Ascending aorta (tissue), 2 donors: ENCODE measurements at regions not wholly inside any gene's neighbourhood (a gene's known extent, or its start where the extent isn't known, plus 50 kb on each side); places are given as distances from the start of the nearest gene placed in this dataset.

Experiments used
- DNase-seq, 2 donors: peaks; one replicate each; pipeline ENCODE4 v3.0.0-alpha.2; 2019; ENCODE audit warnings: low spot score in 2 of 2
- H3K27ac ChIP-seq, 2 donors: fragments of 200-600 bp; sonication (generic); one replicate each; pipeline ENCODE4 v1.5.1; 2016 to 2017; ENCODE audit warnings: mild to moderate bottlenecking in 1 of 2
- H3K27me3 ChIP-seq: fragments of 200-600 bp; sonication (generic); one replicate; pipeline ENCODE4 v1.5.1; 2017
- H3K36me3 ChIP-seq, 2 donors: fragments of 200-600 bp; sonication (generic); one replicate each; pipeline ENCODE4 v1.5.1; 2016
- H3K4me1 ChIP-seq, 2 donors: fragments of 200-600 bp; sonication (generic); one replicate each; pipeline ENCODE4 v1.5.1; 2016 to 2017; ENCODE audit warnings: mild to moderate bottlenecking in 1 of 2
- H3K4me3 ChIP-seq, 2 donors: fragments of 200-600 bp; sonication (generic); one replicate each; pipeline ENCODE4 v1.5.1; 2016 to 2017; ENCODE audit warnings: mild to moderate bottlenecking in 1 of 2
- H3K9me3 ChIP-seq, 2 donors: fragments of 200-600 bp; sonication (generic); one replicate each; pipeline ENCODE4 v1.5.1; 2016
- CTCF ChIP-seq, 3 experiments: fragments of 200-600 bp in 2 of 3; fragments of 450-650 bp in 1 of 3; sonication (generic) in 2 of 3; IDR thresholded peaks; one replicate each; pipeline ENCODE4 v1.5.1; 2016 to 2019; ENCODE audit warnings: antibody characterized with exemption in 3 of 3, mild to moderate bottlenecking in 1 of 3, moderate library complexity in 1 of 3
- intact Hi-C: fragments of 100-400 bp; cut with DNase I; formaldehyde crosslinking; loops from one replicate; pipeline ENCODE4 v1.15.1; 2023

- intact Hi-C loops: no loop called here
- Histone ChIP-seq H3K4me1 (no peaks in the 10 kb centered on the region), H3K4me3 (no peak overlapping the region)
Observed at GRCh38 chr17:72439893-72440502, 319.2 kb downstream of the SOX9 start.

DNA sequence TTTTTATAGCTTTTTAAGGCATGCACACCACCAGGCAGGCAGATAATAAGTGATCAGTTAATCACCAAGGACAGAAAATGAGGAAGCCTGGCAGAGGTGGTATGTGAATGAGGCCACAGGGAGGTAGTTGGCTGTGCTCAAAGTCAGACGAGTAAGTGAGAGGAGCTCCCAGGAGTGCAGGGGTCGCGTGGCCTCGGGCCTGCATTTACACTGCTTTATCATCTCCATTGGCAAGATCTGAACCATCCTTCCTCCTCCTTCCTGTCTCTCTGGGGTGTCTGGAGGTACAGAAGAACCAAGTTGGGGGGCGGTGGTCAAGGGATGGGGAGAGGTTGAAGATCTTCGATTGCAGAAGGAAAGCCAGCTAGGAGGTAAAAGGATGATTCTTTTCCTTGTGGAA, 320.1 kb downstream of the SOX9 start:
- H3K9me3 ChIP-seq: no peaks in the 10 kb centered on the region
- intact Hi-C loops: no loop called here
- no peaks in the 10 kb centered on the region for H3K36me3 ChIP-seq
- H3K4me3 ChIP-seq: no peak overlapping the region
- no peaks in the 10 kb centered on the region for H3K27me3 ChIP-seq
- no peaks in the 10 kb centered on the region for H3K4me1 ChIP-seq
- H3K27ac ChIP-seq: no peak overlapping the region
- no peak for TF ChIP-seq CTCF (IDR thresholded peaks at IDR 0.05)
- DNase-seq: no peak

More at GRCh38 chr17:72439893-72440502, 319.2 kb downstream of the SOX9 start:
- no peaks in the 10 kb centered on the region for H3K27me3 ChIP-seq
- no peak for DNase-seq
- no peak for TF ChIP-seq CTCF (IDR thresholded peaks at IDR 0.05)
- H3K27ac ChIP-seq: no peak overlapping the region
- no peaks in the 10 kb centered on the region for H3K36me3 ChIP-seq
- H3K9me3 ChIP-seq: no peaks in the 10 kb centered on the region

DNA sequence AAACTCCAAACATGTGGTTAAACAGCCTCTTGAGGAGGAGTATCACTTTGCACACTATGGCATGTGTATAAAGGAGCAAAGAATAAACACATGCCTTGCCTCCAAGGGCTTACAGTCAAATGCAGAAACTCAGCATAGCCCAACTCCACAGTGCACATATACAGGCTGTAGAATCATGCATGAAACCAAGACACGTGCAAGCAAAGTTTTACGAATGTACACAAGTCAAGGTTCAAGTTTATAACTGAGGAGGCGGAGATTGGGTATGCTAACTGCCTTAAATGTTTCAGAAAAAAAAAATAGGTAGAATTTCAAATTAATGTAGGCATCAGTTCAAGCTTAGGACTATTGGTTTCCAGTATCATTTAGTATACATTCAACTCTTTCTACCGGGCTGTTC, 321.1 kb downstream of the SOX9 start:
- intact Hi-C loops: no loop called here
- TF ChIP-seq CTCF (IDR thresholded peaks at IDR 0.05): no peak
- no peak for DNase-seq

GRCh38 chr17:72444517-72445054, 323.8 kb downstream of the SOX9 start:
- Histone ChIP-seq H3K27ac (no peak overlapping the region), H3K27me3 (no peaks in the 10 kb centered on the region), H3K4me3 (no peak overlapping the region), H3K4me1 (no peaks in the 10 kb centered on the region), H3K36me3 (no peaks in the 10 kb centered on the region), H3K9me3 (no peaks in the 10 kb centered on the region)
- no peak for TF ChIP-seq CTCF (IDR thresholded peaks at IDR 0.05)
- intact Hi-C loops: no loop called here
- DNase-seq: no peak

More for the DNA sequence above, 321.1 kb downstream of the SOX9 start:
- H3K9me3 ChIP-seq: no peaks in the 10 kb centered on the region
- no peaks in the 10 kb centered on the region for H3K27me3 ChIP-seq
- H3K4me3 ChIP-seq: no peak overlapping the region
- H3K4me1 ChIP-seq: no peaks in the 10 kb centered on the region
- no peak overlapping the region for H3K27ac ChIP-seq
- H3K36me3 ChIP-seq: no peaks in the 10 kb centered on the region

DNA sequence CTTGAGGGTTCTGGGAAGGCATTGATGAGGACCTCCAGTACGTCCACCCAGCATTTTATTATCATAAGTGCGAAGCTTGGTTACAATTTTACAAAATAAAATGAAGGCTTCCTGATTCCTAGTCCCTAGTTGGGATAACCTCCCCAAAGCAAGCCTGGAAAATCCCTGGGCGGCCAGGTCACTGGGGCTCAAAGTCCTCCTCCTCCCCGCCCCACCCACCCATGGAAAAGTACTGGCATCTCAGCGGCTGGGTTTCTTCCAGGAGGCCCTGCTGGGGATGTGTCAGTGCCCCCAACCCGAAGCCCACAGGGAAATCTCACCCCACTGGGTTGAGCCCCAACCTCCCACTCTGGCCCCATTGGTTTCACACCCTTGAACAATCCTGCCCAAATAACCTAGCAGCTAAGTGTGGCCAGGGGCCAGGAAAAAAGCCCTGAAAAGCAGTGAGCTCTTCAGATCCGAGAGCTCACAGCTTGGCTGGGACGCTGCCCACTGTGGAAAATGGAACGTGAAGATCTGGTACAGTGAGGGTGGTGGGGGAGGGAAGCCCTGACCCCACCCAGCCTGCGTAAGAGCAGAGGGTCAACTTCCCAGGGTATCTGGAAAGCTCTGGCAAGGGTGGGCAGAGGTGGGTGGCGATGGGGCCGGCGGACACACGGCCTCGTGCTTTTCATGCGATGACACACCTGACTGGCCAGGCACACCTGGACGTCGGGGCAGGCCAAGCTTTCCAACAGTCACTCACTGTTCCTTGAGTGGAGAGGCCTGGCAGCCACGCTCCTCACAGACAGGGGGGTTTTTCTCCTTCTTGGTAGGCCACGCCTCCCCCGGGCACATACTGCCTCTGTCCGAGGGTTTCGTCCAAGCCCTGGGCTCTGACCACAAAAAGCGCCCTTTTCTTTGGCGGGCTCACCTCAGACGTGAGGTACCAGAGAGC, 324.5 kb downstream of the SOX9 start:
- H3K27ac ChIP-seq: no peak overlapping the region
- intact Hi-C loops: no loop called here

More for the DNA sequence above, 324.5 kb downstream of the SOX9 start:
- Histone ChIP-seq H3K36me3 (no peaks in the 10 kb centered on the region), H3K4me1 (no peaks in the 10 kb centered on the region), H3K9me3 (no peaks in the 10 kb centered on the region), H3K27me3 (no peaks in the 10 kb centered on the region), H3K4me3 (no peak overlapping the region)
- no peak for TF ChIP-seq CTCF (IDR thresholded peaks at IDR 0.05)
- no peak for DNase-seq
